ENCODE measurements at regions not wholly inside any gene's neighbourhood (a gene's known extent, or its start where the extent isn't known, plus 50 kb on each side); places are given as distances from the start of the nearest gene placed in this dataset.

DNA sequence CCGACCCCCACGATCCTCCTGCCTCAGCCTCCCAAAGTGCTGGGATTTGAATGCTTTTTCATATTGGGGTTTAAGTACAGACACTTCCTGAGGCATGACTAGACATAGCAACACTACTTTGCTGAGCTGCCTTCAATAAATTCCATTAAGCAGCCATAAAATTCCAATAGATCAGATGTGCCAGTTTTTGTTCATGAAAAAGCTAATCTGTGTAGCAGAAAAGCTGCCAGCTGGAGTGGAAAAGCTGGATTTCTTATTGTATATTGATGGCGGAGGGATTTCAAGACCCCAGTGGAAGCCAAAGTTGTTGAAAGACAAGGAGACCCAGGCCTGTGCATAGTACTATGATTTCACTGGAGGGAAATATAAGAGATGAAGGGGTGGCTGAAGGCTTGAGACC lies 209.0 kb upstream of the NUDT4 start:
- DNase-seq (ENCODE audit: insufficient read length, low spot score) (no peak), FAIRE-seq (no peak)
- TF ChIP-seq POLR2A (IDR thresholded peaks at IDR 0.05; ENCODE audit: low read depth, low read length) = no peak

DNA sequence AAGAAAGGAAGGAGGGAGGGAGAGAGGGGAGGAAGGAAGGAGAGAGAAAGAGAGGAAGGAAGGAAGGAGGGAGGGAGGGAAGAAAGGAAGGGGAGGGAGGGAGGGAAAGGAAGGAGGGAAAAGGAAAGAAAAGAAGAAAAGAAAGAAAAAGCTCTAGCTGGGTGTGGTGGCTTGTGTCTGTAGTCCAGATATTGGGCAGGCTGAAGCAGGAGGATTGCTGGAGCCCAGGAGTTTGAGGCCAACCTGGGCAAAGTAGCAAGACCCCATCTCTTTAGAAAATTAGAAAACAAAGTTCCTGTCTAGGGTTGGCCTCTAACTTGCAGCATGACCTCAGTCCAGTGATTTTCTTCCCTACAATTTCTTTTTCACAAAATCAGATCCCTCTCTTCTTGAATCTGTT lies 208.2 kb upstream of the NUDT4 start:
- no peak for DNase-seq (ENCODE audit: insufficient read length, low spot score)
- FAIRE-seq = no peak
- TF ChIP-seq POLR2A (IDR thresholded peaks at IDR 0.05; ENCODE audit: low read depth, low read length) = no peak

DNA sequence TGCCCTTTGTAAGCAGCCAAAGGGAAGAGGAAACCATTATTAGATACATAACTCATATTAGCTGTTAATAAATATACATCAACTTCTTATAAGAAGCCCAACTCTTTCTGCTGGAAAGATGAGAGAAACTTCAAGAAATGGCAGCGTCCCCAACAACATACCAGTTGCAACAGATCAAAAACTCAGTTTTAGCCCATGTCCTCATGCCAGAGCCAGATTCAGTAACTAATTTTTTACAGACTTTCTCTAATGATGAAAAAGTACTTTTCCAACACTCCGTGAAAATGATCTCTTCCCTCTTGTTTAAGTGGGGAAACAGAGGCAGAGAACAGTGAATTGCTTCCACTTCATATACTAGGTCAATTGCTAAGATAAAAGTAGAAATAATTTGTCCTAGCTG lies 206.8 kb upstream of the NUDT4 start:
- DNase-seq (ENCODE audit: insufficient read length, low spot score) (no peak), FAIRE-seq (no peak)
- TF ChIP-seq POLR2A (IDR thresholded peaks at IDR 0.05; ENCODE audit: low read depth, low read length) = no peak

DNA sequence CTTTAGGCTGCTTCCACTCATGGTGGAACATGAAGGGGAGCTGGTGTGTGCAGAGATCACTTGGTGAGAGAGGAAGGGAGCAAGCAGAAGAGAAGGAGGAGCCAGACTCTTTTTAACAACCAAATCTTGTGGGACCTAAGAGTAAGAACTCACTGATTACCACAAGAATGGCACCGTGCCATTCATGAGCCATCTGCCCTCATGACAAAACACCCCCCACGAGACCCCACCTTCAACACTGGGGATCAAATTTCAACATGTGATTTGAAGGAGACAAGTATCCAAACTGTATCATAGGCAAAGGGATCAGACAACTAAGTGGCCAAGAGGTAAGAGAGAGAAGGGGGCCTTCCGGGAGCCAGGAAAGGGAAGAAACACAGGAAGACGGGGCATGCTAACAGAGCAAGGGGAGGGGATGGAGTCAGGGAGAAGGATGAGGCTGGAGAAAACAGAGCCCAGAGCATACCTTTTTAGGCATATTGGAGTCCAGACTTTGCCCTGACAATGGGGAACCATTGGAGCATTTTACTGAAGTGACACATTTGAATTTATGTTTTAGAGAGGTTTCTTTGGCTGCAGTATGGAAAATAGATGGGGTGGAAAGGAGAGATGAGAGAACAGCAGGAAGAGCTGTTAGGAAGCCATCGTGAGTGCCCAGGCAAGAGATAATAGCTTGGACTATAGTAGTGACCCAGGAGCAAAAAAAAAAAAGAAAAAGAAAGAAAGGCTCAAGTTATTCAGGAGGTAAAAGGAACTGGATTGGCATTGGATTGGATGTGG lies 204.4 kb upstream of the NUDT4 start:
- FAIRE-seq (no peak), DNase-seq (ENCODE audit: insufficient read length, low spot score) (no peak)
- no peak for TF ChIP-seq POLR2A (IDR thresholded peaks at IDR 0.05; ENCODE audit: low read depth, low read length)

DNA sequence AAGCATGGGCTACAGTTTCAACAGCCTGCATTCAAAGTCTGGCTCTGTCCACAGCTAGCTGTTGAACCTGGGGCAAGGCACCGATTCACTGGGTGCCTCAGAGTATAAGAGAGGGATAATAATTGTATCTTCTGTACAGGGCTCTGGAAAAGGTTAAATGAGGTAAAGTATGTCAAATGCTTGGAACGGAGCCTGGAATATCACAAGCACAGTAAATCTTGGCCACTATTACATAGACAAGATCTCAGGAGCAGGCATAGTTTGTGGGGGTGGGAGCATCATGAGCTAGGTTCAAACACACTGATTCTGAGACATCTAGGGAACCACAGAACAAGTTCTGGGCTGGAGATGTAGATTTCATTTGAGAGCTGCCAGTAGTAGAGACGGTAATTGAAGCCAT lies 203.7 kb upstream of the NUDT4 start:
- FAIRE-seq (no peak), DNase-seq (ENCODE audit: insufficient read length, low spot score) (no peak)
- TF ChIP-seq POLR2A (IDR thresholded peaks at IDR 0.05; ENCODE audit: low read depth, low read length) = no peak

DNA sequence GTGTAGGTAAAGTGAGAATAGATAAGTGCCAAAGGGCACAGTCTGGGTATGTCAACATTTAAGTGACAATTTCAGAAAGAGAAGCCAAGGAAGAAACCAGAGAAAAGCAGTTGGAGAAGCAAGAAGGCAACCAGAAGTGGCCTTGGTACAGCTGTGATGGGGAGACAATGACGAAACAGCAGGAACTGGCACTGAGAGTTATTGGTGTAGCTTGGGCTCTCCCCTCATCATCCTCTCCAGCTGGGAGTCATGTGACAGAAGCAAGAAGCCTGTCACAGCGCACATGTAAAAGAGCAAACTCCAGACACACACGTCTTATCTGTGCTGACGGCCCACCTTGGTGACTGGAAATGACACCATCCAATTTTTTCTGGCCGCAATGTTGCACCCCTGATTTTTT lies 203.3 kb upstream of the NUDT4 start:
- no peak for DNase-seq (ENCODE audit: insufficient read length, low spot score)
- no peak for FAIRE-seq
- TF ChIP-seq POLR2A (IDR thresholded peaks at IDR 0.05; ENCODE audit: low read depth, low read length) = no peak

DNA sequence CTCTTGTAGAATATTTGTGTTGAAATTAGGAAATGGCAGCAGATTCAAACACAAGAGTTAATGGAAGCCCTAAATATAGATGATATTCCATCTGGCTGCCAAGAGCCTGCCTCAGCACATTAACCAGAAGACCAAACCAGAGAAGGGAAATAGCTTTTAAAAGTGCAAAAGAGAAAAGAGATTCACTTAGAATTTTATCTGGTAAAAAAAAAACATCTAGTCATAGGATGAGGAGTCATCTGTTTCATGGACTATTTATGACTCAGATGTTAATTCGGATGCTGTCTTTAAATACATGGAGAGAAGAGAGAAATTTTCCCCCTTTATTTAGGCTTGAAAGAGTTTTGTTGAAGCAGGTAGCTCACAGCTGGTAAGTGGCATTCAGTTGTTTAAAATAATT lies 201.6 kb upstream of the NUDT4 start:
- no peak for FAIRE-seq

DNA sequence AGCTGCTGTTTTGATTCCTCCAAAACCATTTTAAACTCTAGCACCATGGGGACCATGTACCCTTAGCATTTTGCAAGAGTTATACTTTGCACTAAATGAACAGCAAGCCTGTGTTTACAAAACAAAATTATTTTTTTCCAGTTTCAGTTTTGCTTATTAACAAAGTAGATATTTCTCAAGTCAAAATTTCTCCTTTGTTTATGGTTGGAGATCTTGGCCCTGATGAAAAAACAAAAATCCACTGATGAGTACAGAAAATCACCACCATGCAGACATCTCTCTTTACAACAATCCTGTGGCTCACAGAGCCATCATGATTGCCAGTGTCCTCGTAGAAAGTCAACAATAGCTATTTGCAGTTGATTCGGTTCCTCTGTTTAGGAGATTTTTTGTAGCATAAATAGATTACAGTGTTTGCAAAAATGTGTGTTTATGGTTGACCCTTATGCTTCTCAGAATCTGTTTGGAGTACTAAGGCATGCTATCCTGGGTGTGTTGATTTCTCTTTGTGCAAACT lies 201.1 kb upstream of the NUDT4 start:
- no peak for TF ChIP-seq POLR2A (IDR thresholded peaks at IDR 0.05; ENCODE audit: low read depth, low read length)
- no peak for DNase-seq (ENCODE audit: insufficient read length, low spot score)
- FAIRE-seq = no peak

More for the DNA sequence above, 201.6 kb upstream of the NUDT4 start:
- no peak for DNase-seq (ENCODE audit: insufficient read length, low spot score)
- TF ChIP-seq POLR2A (IDR thresholded peaks at IDR 0.05; ENCODE audit: low read depth, low read length) = no peak

DNA sequence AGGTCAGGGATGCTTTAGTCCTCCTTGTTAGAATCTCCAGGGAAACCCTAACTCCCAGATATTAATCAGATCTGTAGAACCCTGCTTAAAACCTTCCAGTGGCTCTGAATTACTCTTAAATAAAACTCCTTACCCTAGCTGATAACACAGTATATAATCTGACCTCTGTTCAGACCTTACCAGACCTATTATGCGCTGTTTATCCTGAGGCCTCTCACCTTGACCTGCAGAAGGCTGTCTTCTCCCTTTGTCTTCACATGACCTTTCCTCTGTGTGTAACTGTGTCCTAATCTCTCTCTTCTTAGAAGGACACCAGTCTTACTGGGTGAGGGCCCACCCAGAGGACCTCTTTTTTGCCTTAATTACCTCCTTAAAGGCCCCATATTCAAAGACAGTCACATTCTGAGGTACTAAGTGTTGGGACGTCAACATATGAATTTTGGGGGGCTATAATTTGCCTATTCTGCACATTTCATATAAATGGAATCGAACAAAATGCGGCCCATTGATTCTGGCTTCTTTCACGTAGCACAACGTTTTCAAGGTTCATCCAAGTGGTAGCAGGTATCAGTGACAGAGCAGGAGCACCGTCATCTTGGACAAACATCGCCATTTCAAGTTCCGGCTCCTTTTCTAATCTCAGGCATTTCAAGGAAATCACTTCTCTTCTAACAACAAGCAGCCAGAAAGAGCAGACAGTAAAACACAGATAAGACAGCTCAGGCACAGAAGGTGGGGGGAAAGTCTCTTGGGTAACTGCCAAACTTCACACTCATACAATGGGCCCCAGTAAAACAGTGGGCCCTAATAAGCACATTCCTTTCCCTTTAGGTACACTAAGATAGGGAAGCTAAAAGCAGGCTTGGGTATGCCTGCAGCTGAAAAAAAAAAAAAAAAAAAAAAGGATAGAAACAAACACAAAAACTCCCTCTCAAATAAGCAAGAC lies 200.2 kb upstream of the NUDT4 start:
- DNase-seq (ENCODE audit: insufficient read length, low spot score) (no peak), FAIRE-seq (no peak)
- no peak for TF ChIP-seq POLR2A (IDR thresholded peaks at IDR 0.05; ENCODE audit: low read depth, low read length)

DNA sequence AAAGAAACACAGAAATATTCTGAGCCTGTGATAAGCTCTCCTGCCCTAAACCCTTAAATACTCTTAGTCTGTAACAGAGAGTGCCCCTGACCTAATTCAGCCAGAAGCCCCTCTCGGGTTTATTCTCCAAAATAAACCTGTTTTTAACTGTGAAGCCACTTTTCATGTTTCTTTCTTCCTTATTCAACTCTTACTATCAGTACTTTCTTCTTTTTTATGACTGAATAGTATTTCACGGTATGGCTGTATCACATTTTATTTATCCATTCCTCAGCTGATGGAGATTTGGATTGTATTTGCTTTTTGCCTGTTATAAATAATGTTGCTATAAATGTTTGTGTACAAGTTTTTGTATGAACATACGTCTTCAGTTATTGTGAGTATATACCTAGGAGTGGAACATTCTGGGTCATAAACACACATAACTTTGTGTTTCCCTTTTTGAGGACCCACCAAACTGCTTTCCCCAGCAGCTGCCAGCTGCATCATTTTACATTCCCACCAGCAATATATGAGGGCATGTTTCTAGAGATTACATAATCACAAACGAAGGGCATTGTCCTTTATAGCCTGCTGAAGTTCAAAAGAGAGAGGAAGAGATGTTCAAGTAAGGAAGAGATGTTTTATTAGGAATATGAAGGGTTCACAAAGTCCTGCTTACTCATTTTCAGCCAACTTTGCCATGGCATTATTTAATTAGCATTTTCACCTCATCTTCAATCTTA lies 199.4 kb upstream of the NUDT4 start:
- FAIRE-seq (no peak), DNase-seq (ENCODE audit: insufficient read length, low spot score) (no peak)
- no peak for TF ChIP-seq POLR2A (IDR thresholded peaks at IDR 0.05; ENCODE audit: low read depth, low read length)

DNA sequence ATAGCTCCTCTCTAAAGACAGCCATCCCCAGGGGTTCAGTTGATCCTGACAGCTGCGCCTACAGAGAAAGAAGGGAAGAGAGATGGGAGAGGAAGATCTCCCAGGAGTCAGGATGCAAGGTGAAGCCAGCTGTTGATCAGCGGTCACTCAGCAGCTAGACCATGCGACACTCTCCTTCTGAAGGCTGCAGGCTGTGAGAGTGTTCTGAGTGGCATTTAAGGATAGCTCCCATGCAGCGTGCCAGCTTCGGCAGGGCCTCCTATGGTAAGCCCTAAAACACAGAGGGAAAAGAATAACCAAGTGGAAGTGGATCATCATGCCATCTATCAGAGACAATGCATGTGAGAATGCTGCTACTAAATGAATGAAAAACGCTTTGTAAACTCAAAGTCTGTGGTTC lies 197.9 kb upstream of the NUDT4 start:
- FAIRE-seq = no peak
- no peak for TF ChIP-seq POLR2A (IDR thresholded peaks at IDR 0.05; ENCODE audit: low read depth, low read length)

DNA sequence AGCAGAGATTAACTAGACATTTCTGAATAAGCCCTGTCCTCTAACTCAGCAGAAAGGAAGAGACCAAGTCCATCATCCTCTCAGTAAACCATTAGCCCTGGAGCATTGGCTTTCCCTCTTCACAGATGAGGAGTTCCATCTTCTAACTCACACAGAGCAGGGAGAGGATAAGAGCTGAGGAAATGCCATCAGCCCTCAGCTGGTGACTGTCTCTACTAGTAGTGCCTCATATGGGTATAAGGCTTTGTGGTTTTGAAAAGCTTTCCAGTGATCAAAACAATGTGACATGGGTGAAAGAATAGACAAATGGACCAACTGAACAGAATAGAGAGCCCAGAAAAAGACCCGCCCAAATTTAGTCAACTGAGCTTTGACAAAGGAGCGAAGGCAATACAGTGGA lies 197.2 kb upstream of the NUDT4 start:
- DNase-seq (ENCODE audit: insufficient read length, low spot score) = no peak
- TF ChIP-seq POLR2A (IDR thresholded peaks at IDR 0.05; ENCODE audit: low read depth, low read length) = no peak
- no peak for FAIRE-seq

More for the DNA sequence above, 197.9 kb upstream of the NUDT4 start:
- no peak for DNase-seq (ENCODE audit: insufficient read length, low spot score)

DNA sequence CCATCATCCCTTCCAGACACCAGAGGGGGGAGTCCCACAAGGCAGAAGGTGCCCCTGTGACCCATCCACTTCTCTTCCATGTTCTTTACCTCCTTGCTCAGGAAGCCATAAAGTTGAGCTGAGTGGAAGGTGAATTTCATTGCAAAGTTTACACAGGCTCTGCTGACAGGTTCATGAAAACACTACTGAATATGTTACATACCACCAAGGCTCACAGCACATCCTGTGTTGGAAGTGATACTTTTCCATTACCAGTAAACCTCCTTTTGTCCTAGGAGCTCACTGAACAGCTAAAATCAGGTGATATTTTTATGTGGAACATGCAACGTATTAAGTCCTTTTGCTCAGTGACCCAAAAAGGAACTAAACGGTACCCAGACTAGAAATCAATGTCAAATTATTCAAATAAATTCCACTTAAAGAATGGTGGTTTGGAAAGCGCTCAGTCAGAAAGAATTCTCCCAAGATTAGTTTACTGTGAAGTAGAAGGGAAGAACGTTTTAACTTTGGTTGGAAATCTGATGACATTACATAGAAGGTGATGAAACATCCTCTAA lies 196.2 kb upstream of the NUDT4 start:
- FAIRE-seq = no peak
- TF ChIP-seq POLR2A (IDR thresholded peaks at IDR 0.05; ENCODE audit: low read depth, low read length) = no peak

More for the DNA sequence above, 196.2 kb upstream of the NUDT4 start:
- no peak for DNase-seq (ENCODE audit: insufficient read length, low spot score)

Measured in H54 (cell line).